ENCODE measurements at regions not wholly inside any gene's neighbourhood (a gene's known extent, or its start where the extent isn't known, plus 50 kb on each side); places are given as distances from the start of the nearest gene placed in this dataset.

GRCh38 chr10:46216836-46217751, 69.7 kb upstream of the ANTXRL start (continued):
- peak; percentile 89 for TF ChIP-seq ZBTB40 (IDR thresholded peaks at IDR 0.05)
- no peak for TF ChIP-seq ZBTB40 (CRISPR knock-in tag; IDR thresholded peaks at IDR 0.05)
- no peak for TF ChIP-seq ZNF609 (CRISPR knock-in tag; IDR thresholded peaks at IDR 0.05; ENCODE audit: borderline replicate concordance)
- no peak for TF ChIP-seq RBM15 (IDR thresholded peaks at IDR 0.05; ENCODE audit: insufficient read depth, low read length)
- TF ChIP-seq JUN (IDR thresholded peaks at IDR 0.05; ENCODE audit: borderline replicate concordance, low read depth, low read length): peak; percentile 86; the same call in 1 of the 2 replicates
- no peak for TF ChIP-seq JUN (CRISPR knock-in tag; IDR thresholded peaks at IDR 0.05; ENCODE audit: borderline replicate concordance)
- TF ChIP-seq ARID2 (IDR thresholded peaks at IDR 0.05): no peak
- TF ChIP-seq ZNF584 (CRISPR knock-in tag; IDR thresholded peaks at IDR 0.05; ENCODE audit: low read depth): peak; percentile 71; the same call in 1 of the 2 replicates
- no peak for TF ChIP-seq PTTG1 (tag; IDR thresholded peaks at IDR 0.05; ENCODE audit: low read depth)
- peak; percentile 81 for TF ChIP-seq STAT5A (IDR thresholded peaks at IDR 0.05; ENCODE audit: borderline replicate concordance, low read length)
- 0 out of 2 replicates have a peak, but pooled peaks have one; percentile 16 for TF ChIP-seq SMARCA5 (IDR thresholded peaks at IDR 0.05)
- TF ChIP-seq TAF9B (IDR thresholded peaks at IDR 0.05; ENCODE audit: partially characterized antibody): no peak
- TF ChIP-seq U2AF2 (optimal IDR thresholded peaks at IDR 0.05; ENCODE audit: low read depth, low read length): no peak

Data from K562 (cell line).